HG02938 (cell line): ENCODE measurements at regions not wholly inside any gene's neighbourhood (a gene's known extent, or its start where the extent isn't known, plus 50 kb on each side); places are given as distances from the start of the nearest gene placed in this dataset.
"Not testable (repeated sequence)": the region's sequence is repeated elsewhere in the genome, so short reads cannot be mapped to it uniquely, and the experiment has no call there.

ENCODE experiments used
- ATAC-seq: cut with Tn5 transposase; IDR thresholded peaks from one replicate; pipeline ENCODE4 v1.9.1; 2021; ENCODE audit warnings: mild to moderate bottlenecking, moderate library complexity; ENCODE audit not compliant: unreplicated experiment

GRCh38 chr5:174532455-174533453 is 191.6 kb upstream of the MSX2 start:
- ATAC-seq: no peak

GRCh38 chr5:174533751-174534241 is 190.6 kb upstream of the MSX2 start:
- ATAC-seq: no peak

GRCh38 chr5:174535669-174536068 is 188.7 kb upstream of the MSX2 start:
- no peak for ATAC-seq

- not testable (repeated sequence) for ATAC-seq
Measured at GRCh38 chr5:174539823-174540222, 184.6 kb upstream of the MSX2 start.

- ATAC-seq: no peak
Measured at GRCh38 chr5:174542037-174542436, 182.3 kb upstream of the MSX2 start.

- ATAC-seq: no peak
Measured at GRCh38 chr5:174542471-174542870, 181.9 kb upstream of the MSX2 start.

- ATAC-seq: no peak
Measured at GRCh38 chr5:174545926-174546325, 178.5 kb upstream of the MSX2 start.

- no peak for ATAC-seq
Measured at GRCh38 chr5:174547814-174548213, 176.6 kb upstream of the MSX2 start.

- no peak for ATAC-seq
Measured at GRCh38 chr5:174549254-174549653, 175.1 kb upstream of the MSX2 start.

- no peak for ATAC-seq
Measured at GRCh38 chr5:174550026-174550425, 174.4 kb upstream of the MSX2 start.

- no peak for ATAC-seq
Measured at GRCh38 chr5:174552428-174552827, 172.0 kb upstream of the MSX2 start.

- ATAC-seq: no peak
Measured at GRCh38 chr5:174553556-174553955, 170.8 kb upstream of the MSX2 start.

GRCh38 chr5:174555726-174556125 is 168.7 kb upstream of the MSX2 start:
- ATAC-seq: no peak

- no peak for ATAC-seq
Measured at GRCh38 chr5:174556756-174557155, 167.6 kb upstream of the MSX2 start.

- no peak for ATAC-seq
Measured at GRCh38 chr5:174558190-174558589, 166.2 kb upstream of the MSX2 start.

- ATAC-seq: no peak
Measured at GRCh38 chr5:174559141-174559540, 165.2 kb upstream of the MSX2 start.

GRCh38 chr5:174559566-174560090 is 164.8 kb upstream of the MSX2 start:
- ATAC-seq: no peak

GRCh38 chr5:174560861-174561260 is 163.5 kb upstream of the MSX2 start:
- ATAC-seq: no peak

GRCh38 chr5:174563040-174563439 is 161.3 kb upstream of the MSX2 start:
- not testable (repeated sequence) for ATAC-seq

- ATAC-seq: no peak
Measured at GRCh38 chr5:174563899-174564298, 160.5 kb upstream of the MSX2 start.

- ATAC-seq: no peak
Measured at GRCh38 chr5:174567506-174568141, 156.8 kb upstream of the MSX2 start.

GRCh38 chr5:174570662-174571061 is 153.7 kb upstream of the MSX2 start:
- ATAC-seq: no peak
